ENCODE measurements at regions not wholly inside any gene's neighbourhood (a gene's known extent, or its start where the extent isn't known, plus 50 kb on each side); places are given as distances from the start of the nearest gene placed in this dataset.
A peak's percentile ranks its signal among the peaks of the same experiment; 100 is the strongest.

DNA sequence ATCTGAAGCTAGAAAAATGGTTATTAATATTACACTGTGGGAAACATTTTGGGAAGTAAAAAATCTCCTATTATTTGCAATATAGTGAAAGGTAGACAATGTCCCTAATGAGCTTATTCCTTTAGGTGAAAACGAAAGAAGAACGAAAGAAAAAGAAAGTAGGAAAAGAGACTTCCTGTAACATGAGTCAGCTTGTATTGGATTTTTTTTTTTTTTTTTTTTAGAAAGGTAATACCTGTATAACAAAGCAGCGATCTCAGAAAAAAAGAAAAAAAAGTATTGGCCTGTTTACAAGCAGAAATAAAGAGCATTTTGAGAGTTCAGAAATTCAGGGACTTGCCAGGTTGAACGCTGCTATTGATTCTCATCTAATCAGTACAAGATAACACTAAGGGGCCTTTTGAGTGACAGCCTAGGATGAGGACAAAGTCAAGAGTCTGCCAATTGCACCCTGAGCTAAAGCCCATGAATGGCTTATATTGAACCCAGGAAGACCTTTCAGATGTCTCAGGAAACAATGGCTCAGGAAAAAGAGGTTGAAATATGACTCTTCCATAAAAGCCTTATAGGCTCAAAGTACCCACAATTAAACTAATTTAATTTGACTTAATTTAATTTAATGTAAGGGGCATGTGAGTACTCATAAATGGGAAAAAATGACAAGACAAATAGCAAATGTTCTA is 615.6 kb upstream of the CDH2 start:
- CTCF ChIA-PET: no interaction called here
- Mint-ChIP-seq H3K9me3 (peaks cover 0 to 18% (median 2%) of the 10 kb centered on the region in 11 donors), H3K27ac (no peak overlapping the region)

DNA sequence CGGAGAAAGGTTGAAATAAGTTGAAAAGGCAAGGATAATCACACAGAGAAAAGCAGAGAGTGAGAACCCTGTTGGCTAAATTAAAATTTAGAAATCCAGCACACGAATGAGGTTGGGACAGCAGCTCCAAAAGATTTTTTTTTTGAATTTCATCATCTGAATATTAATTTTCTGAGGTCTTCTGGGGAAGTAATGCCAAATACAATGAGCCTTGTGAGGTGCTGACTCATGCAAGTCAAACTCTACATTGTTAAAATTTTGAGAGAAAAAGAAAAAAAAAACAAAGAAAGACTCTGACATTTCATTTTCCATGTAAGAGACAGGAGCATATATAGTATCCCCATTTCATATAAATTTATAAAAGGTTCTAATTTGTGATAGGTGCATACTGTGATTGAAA is 614.2 kb upstream of the CDH2 start:
- peaks cover 0 to 16% (median 0%) of the 10 kb centered on the region in 7 donors for H3K4me1 Mint-ChIP-seq
- peaks cover 0 to 18% (median 0%) of the 10 kb centered on the region in 11 donors for H3K9me3 Mint-ChIP-seq
- DNase-seq: no peak
- no peaks in the 10 kb centered on the region for H3K27me3 ChIP-seq (ENCODE audit: control insufficient read depth in 2 of 2, insufficient read depth in 2 of 2, low read length in 2 of 2)
- no peak for ATAC-seq
- peak overlapping the region in 1 of 9 donors; percentile 64 for H3K27ac Mint-ChIP-seq
- H3K4me3 Mint-ChIP-seq: no peak overlapping the region
- H3K27ac ChIP-seq (ENCODE audit: low read depth, low read length): no peak overlapping the region
- CTCF ChIA-PET: no interaction called here
- H3K27me3 Mint-ChIP-seq: peaks cover 0 to 3% (median 0%) of the 10 kb centered on the region in 5 donors
- H3K36me3 Mint-ChIP-seq: no peaks in the 10 kb centered on the region
- H3K9me3 ChIP-seq (ENCODE audit: control insufficient read depth in 2 of 3, low read length in 3 of 3): no peaks in the 10 kb centered on the region
- intact Hi-C loops (cut with micrococcal nuclease): no loop called here
- no peak overlapping the region for H3K4me3 ChIP-seq (ENCODE audit: low read length)
- POLR2A ChIA-PET: interaction anchor here (0.7 kb wide), 1 partner anchor 17 kb away, joined by 3 read pairs; no protein-coding TSS in a partner anchor
- H3K4me1 ChIP-seq (ENCODE audit: control insufficient read depth in 2 of 2, insufficient read depth in 2 of 2, low read length in 2 of 2): no peaks in the 10 kb centered on the region
- no peaks in the 10 kb centered on the region for H3K36me3 ChIP-seq (ENCODE audit: control insufficient read depth in 2 of 3, insufficient read depth in 3 of 3, low read length in 3 of 3)

More for the DNA sequence above, 615.6 kb upstream of the CDH2 start:
- no peak for DNase-seq
- H3K4me1 ChIP-seq (ENCODE audit: control insufficient read depth in 2 of 2, insufficient read depth in 2 of 2, low read length in 2 of 2): no peaks in the 10 kb centered on the region
- no peak for ATAC-seq
- no peak overlapping the region for H3K4me3 ChIP-seq (ENCODE audit: low read length)
- H3K9me3 ChIP-seq (ENCODE audit: control insufficient read depth in 2 of 3, low read length in 3 of 3): no peaks in the 10 kb centered on the region
- H3K36me3 Mint-ChIP-seq: no peaks in the 10 kb centered on the region
- POLR2A ChIA-PET: no interaction called here
- H3K4me1 Mint-ChIP-seq: peaks cover 0 to 16% (median 0%) of the 10 kb centered on the region in 7 donors
- H3K36me3 ChIP-seq (ENCODE audit: control insufficient read depth in 2 of 3, insufficient read depth in 3 of 3, low read length in 3 of 3): no peaks in the 10 kb centered on the region
- no peak overlapping the region for H3K27ac ChIP-seq (ENCODE audit: low read depth, low read length)
- H3K27me3 ChIP-seq (ENCODE audit: control insufficient read depth in 2 of 2, insufficient read depth in 2 of 2, low read length in 2 of 2): no peaks in the 10 kb centered on the region
- H3K4me3 Mint-ChIP-seq: peak overlapping the region in 5 of 10 donors; percentile 9 to 67 (median 42)
- peaks cover 0 to 3% (median 0%) of the 10 kb centered on the region in 5 donors for H3K27me3 Mint-ChIP-seq
- intact Hi-C loops (cut with micrococcal nuclease): no loop called here

GRCh38 chr18:28789502-28789901 is 612.6 kb upstream of the CDH2 start:
- no peaks in the 10 kb centered on the region for H3K36me3 ChIP-seq (ENCODE audit: control insufficient read depth in 2 of 3, insufficient read depth in 3 of 3, low read length in 3 of 3)
- H3K9me3 ChIP-seq (ENCODE audit: control insufficient read depth in 2 of 3, low read length in 3 of 3): no peaks in the 10 kb centered on the region
- Mint-ChIP-seq H3K9me3 (peaks cover 0 to 13% (median 0%) of the 10 kb centered on the region in 11 donors), H3K27me3 (peaks cover 0 to 3% (median 0%) of the 10 kb centered on the region in 5 donors), H3K4me3 (no peak overlapping the region), H3K27ac (no peak overlapping the region), H3K36me3 (no peaks in the 10 kb centered on the region), H3K4me1 (peaks cover 0 to 12% (median 0%) of the 10 kb centered on the region in 7 donors)
- H3K4me3 ChIP-seq (ENCODE audit: low read length): no peak overlapping the region
- ATAC-seq (no peak), DNase-seq (no peak)
- POLR2A ChIA-PET: no interaction called here
- CTCF ChIA-PET: no interaction called here
- intact Hi-C loops (cut with micrococcal nuclease): no loop called here
- H3K27me3 ChIP-seq (ENCODE audit: control insufficient read depth in 2 of 2, insufficient read depth in 2 of 2, low read length in 2 of 2): no peaks in the 10 kb centered on the region
- H3K27ac ChIP-seq (ENCODE audit: low read depth, low read length): no peak overlapping the region
- H3K4me1 ChIP-seq (ENCODE audit: control insufficient read depth in 2 of 2, insufficient read depth in 2 of 2, low read length in 2 of 2): no peaks in the 10 kb centered on the region

GRCh38 chr18:28786926-28787325 is 610.0 kb upstream of the CDH2 start:
- Histone ChIP-seq H3K4me3 (ENCODE audit: low read length) (no peak overlapping the region), H3K4me1 (ENCODE audit: control insufficient read depth in 2 of 2, insufficient read depth in 2 of 2, low read length in 2 of 2) (no peaks in the 10 kb centered on the region), H3K9me3 (ENCODE audit: control insufficient read depth in 2 of 3, low read length in 3 of 3) (no peaks in the 10 kb centered on the region), H3K36me3 (ENCODE audit: control insufficient read depth in 2 of 3, insufficient read depth in 3 of 3, low read length in 3 of 3) (no peaks in the 10 kb centered on the region), H3K27me3 (ENCODE audit: control insufficient read depth in 2 of 2, insufficient read depth in 2 of 2, low read length in 2 of 2) (no peaks in the 10 kb centered on the region), H3K27ac (ENCODE audit: low read depth, low read length) (no peak overlapping the region)
- ChIA-PET POLR2A (no interaction called here), CTCF (no interaction called here)
- Mint-ChIP-seq H3K4me3 (no peak overlapping the region), H3K27ac (no peak overlapping the region), H3K4me1 (peaks cover 0 to 15% (median 5%) of the 10 kb centered on the region in 7 donors), H3K27me3 (peaks cover 0 to 3% (median 0%) of the 10 kb centered on the region in 5 donors), H3K36me3 (no peaks in the 10 kb centered on the region), H3K9me3 (peaks cover 0 to 8% (median 0%) of the 10 kb centered on the region in 11 donors)
- ATAC-seq (no peak), DNase-seq (no peak)
- intact Hi-C loops (cut with micrococcal nuclease): no loop called here

- intact Hi-C loops (cut with micrococcal nuclease): no loop called here
- Histone ChIP-seq H3K27me3 (ENCODE audit: control insufficient read depth in 2 of 2, insufficient read depth in 2 of 2, low read length in 2 of 2) (no peaks in the 10 kb centered on the region), H3K27ac (ENCODE audit: low read depth, low read length) (no peak overlapping the region), H3K4me3 (ENCODE audit: low read length) (no peak overlapping the region), H3K4me1 (ENCODE audit: control insufficient read depth in 2 of 2, insufficient read depth in 2 of 2, low read length in 2 of 2) (no peaks in the 10 kb centered on the region), H3K9me3 (ENCODE audit: control insufficient read depth in 2 of 3, low read length in 3 of 3) (no peaks in the 10 kb centered on the region), H3K36me3 (ENCODE audit: control insufficient read depth in 2 of 3, insufficient read depth in 3 of 3, low read length in 3 of 3) (no peaks in the 10 kb centered on the region)
- no peak for ATAC-seq
- Mint-ChIP-seq H3K9me3 (peaks cover 0 to 15% (median 3%) of the 10 kb centered on the region in 11 donors), H3K4me3 (peak overlapping the region in 6 of 10 donors; percentile 20 to 68 (median 54)), H3K27ac (peak overlapping the region in 6 of 9 donors; percentile 10 to 88 (median 53)), H3K27me3 (no peaks in the 10 kb centered on the region), H3K4me1 (peaks cover 0 to 17% (median 11%) of the 10 kb centered on the region in 7 donors), H3K36me3 (peaks cover 0 to 1% (median 0%) of the 10 kb centered on the region in 5 donors)
- DNase-seq: no peak
- ChIA-PET POLR2A (no interaction called here), CTCF (no interaction called here)
Measured at GRCh38 chr18:28781616-28782362, 604.9 kb upstream of the CDH2 start.

GRCh38 chr18:28778706-28779105 is 601.8 kb upstream of the CDH2 start:
- Histone ChIP-seq H3K9me3 (ENCODE audit: control insufficient read depth in 2 of 3, low read length in 3 of 3) (no peaks in the 10 kb centered on the region), H3K4me3 (ENCODE audit: low read length) (no peak overlapping the region), H3K36me3 (ENCODE audit: control insufficient read depth in 2 of 3, insufficient read depth in 3 of 3, low read length in 3 of 3) (no peaks in the 10 kb centered on the region), H3K4me1 (ENCODE audit: control insufficient read depth in 2 of 2, insufficient read depth in 2 of 2, low read length in 2 of 2) (no peaks in the 10 kb centered on the region), H3K27me3 (ENCODE audit: control insufficient read depth in 2 of 2, insufficient read depth in 2 of 2, low read length in 2 of 2) (no peaks in the 10 kb centered on the region), H3K27ac (ENCODE audit: low read depth, low read length) (no peak overlapping the region)
- peaks cover 0 to 15% (median 3%) of the 10 kb centered on the region in 11 donors for H3K9me3 Mint-ChIP-seq
- CTCF ChIA-PET: no interaction called here
- ATAC-seq (no peak), DNase-seq (no peak)
- POLR2A ChIA-PET: no interaction called here
- H3K36me3 Mint-ChIP-seq: peaks cover 0 to 1% (median 0%) of the 10 kb centered on the region in 5 donors
- no peaks in the 10 kb centered on the region for H3K27me3 Mint-ChIP-seq
- peaks cover 0 to 19% (median 11%) of the 10 kb centered on the region in 7 donors for H3K4me1 Mint-ChIP-seq
- no peak overlapping the region for H3K27ac Mint-ChIP-seq
- no peak overlapping the region for H3K4me3 Mint-ChIP-seq
- intact Hi-C loops (cut with micrococcal nuclease): no loop called here

Data from naive thymus-derived CD4-positive, alpha-beta T cell (primary cell).